Osteoblast (primary cell): ENCODE measurements at regions not wholly inside any gene's neighbourhood (a gene's known extent, or its start where the extent isn't known, plus 50 kb on each side); places are given as distances from the start of the nearest gene placed in this dataset.

ENCODE experiments used
- DNase-seq: peaks from one replicate; pipeline ENCODE4 v3.0.0; 2011; ENCODE audit warnings: low spot score, mixed read lengths; ENCODE audit not compliant: insufficient read length; ENCODE audit errors: missing footprints
- H2AFZ ChIP-seq: 2 replicates; pipeline ENCODE4 v1.6.0; 2011; ENCODE audit warnings: mild to moderate bottlenecking, low read length
- H3K27ac ChIP-seq: 2 replicates; pipeline ENCODE4 v1.5.1; 2011; ENCODE audit warnings: mild to moderate bottlenecking, low read depth, low read length, moderate library complexity
- H3K27me3 ChIP-seq: 2 replicates; pipeline ENCODE4 v1.6.0; 2012; ENCODE audit warnings: mild to moderate bottlenecking, control low read depth, inconsistent platforms, low read length, moderate library complexity; ENCODE audit not compliant: insufficient read depth
- H3K36me3 ChIP-seq: 2 replicates; pipeline ENCODE4 v1.5.1; 2011; ENCODE audit warnings: mild to moderate bottlenecking, low read length, control low read depth, moderate library complexity; ENCODE audit not compliant: insufficient read depth
- H3K4me1 ChIP-seq: 2 replicates; pipeline ENCODE4 v1.5.1; 2011; ENCODE audit warnings: mild to moderate bottlenecking, low read length, control low read depth, moderate library complexity; ENCODE audit not compliant: insufficient read depth
- H3K4me2 ChIP-seq: 2 replicates; pipeline ENCODE4 v1.6.0; 2011; ENCODE audit warnings: mild to moderate bottlenecking, low read length; ENCODE audit not compliant: insufficient read depth
- H3K4me3 ChIP-seq: fragments of 200-600 bp; sonication (generic); 3 replicates; pipeline ENCODE4 v1.5.1; 2012; ENCODE audit warnings: mild to moderate bottlenecking, low read length, inconsistent platforms; ENCODE audit not compliant: insufficient read depth
- H3K79me2 ChIP-seq: 2 replicates; pipeline ENCODE4 v1.6.0; 2012; ENCODE audit warnings: mild to moderate bottlenecking, low read length, control low read depth, inconsistent platforms; ENCODE audit not compliant: insufficient read depth
- H3K9me3 ChIP-seq: 2 replicates; pipeline ENCODE4 v1.5.1; 2011; ENCODE audit warnings: low read depth, low read length, control low read depth
- H4K20me1 ChIP-seq: 2 replicates; pipeline ENCODE4 v1.6.0; 2012; ENCODE audit warnings: mild to moderate bottlenecking, low read length, control low read depth; ENCODE audit not compliant: insufficient read depth
- TF ChIP-seq, protein P1 (sequence below): IDR thresholded peaks from 2 replicates; pipeline ENCODE4 v1.5.1; 2011; ENCODE audit warnings: mild to moderate bottlenecking, low read depth, low read length, moderate library complexity; ENCODE audit errors: extremely low read depth

DNA sequence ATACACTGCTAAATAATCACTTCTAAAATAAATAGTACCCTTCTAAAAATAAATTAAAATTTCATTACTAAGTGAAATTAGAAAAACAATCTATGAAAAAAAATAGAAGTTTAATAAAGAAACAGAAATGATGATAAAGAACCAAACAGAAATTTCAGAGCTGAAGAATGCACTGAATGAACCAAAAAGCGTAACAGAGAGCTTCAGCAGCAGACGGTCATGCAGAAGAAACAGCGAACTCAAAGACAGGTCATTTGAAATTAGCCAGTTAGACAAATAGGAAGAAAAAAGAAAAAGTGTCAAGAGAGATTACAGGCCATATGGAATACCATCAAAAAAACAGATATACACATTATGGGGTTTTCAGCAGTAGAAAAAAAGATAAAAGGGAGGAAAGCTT, 706.7 kb downstream of the TBC1D32 start:
- Histone ChIP-seq H3K4me1 (no peaks in the 10 kb centered on the region), H3K36me3 (no peaks in the 10 kb centered on the region), H3K4me2 (no peak overlapping the region), H2AFZ (no peak overlapping the region), H4K20me1 (no peaks in the 10 kb centered on the region), H3K79me2 (no peaks in the 10 kb centered on the region), H3K27me3 (no peaks in the 10 kb centered on the region), H3K9me3 (peaks cover 8% of the 10 kb centered on the region), H3K27ac (no peak overlapping the region), H3K4me3 (no peak overlapping the region)
- TF ChIP-seq, protein P1, sequence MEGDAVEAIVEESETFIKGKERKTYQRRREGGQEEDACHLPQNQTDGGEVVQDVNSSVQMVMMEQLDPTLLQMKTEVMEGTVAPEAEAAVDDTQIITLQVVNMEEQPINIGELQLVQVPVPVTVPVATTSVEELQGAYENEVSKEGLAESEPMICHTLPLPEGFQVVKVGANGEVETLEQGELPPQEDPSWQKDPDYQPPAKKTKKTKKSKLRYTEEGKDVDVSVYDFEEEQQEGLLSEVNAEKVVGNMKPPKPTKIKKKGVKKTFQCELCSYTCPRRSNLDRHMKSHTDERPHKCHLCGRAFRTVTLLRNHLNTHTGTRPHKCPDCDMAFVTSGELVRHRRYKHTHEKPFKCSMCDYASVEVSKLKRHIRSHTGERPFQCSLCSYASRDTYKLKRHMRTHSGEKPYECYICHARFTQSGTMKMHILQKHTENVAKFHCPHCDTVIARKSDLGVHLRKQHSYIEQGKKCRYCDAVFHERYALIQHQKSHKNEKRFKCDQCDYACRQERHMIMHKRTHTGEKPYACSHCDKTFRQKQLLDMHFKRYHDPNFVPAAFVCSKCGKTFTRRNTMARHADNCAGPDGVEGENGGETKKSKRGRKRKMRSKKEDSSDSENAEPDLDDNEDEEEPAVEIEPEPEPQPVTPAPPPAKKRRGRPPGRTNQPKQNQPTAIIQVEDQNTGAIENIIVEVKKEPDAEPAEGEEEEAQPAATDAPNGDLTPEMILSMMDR: no peak
- no peak for DNase-seq

DNA sequence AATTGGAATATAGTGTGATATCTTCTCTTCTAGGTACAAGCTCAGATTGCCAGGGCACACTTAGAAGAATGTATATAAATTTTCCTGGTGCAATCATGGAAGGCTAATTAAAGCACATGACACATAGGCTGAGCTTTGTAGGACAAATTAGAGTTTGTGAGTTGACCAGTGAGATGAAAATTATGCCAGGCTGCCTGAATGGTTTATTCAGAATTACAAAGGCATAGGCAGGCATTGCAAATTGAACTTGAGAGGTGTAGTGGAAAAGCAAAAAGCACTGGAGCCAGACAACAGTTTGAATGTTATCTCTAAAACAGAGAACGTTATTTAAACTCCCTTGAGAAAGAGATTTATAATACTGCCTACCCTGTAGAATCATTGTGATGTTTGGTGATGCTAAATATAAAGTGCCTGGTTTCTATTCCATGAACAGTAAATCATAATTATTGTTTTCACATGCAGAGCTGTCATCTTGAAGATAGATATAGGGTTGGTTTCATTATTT, 712.1 kb downstream of the TBC1D32 start:
- DNase-seq: no peak
- H2AFZ ChIP-seq: no peak overlapping the region
- H4K20me1 ChIP-seq: no peaks in the 10 kb centered on the region
- H3K36me3 ChIP-seq: no peaks in the 10 kb centered on the region
- no peaks in the 10 kb centered on the region for H3K4me1 ChIP-seq
- TF ChIP-seq, protein P1: no peak
- no peak overlapping the region for H3K4me2 ChIP-seq
- peaks cover 8% of the 10 kb centered on the region for H3K9me3 ChIP-seq
- no peaks in the 10 kb centered on the region for H3K79me2 ChIP-seq
- no peaks in the 10 kb centered on the region for H3K27me3 ChIP-seq
- no peak overlapping the region for H3K27ac ChIP-seq
- H3K4me3 ChIP-seq: no peak overlapping the region

DNA sequence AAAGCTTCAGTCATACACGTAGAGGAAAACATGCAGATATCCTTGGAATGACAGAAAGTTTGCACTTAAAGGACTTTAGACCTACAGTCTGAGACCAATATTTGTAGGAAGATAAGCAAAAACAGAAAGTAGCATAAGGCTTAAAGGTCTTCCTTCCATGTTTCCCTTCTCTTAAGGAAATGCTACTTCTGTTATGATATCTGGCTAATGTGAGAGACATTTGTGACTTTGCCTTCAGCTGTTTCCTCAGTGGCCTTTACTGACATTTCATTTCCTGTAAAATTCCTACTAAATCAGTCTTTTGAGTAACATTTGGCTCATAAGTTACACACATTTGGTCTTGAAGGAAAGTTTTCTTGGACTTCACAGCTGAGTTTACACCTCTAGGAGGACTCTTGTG, 713.4 kb downstream of the TBC1D32 start:
- Histone ChIP-seq H3K36me3 (no peaks in the 10 kb centered on the region), H3K27ac (no peak overlapping the region), H3K9me3 (no peaks in the 10 kb centered on the region), H3K4me3 (no peak overlapping the region), H3K79me2 (no peaks in the 10 kb centered on the region), H3K4me2 (no peak overlapping the region), H2AFZ (no peak overlapping the region), H4K20me1 (no peaks in the 10 kb centered on the region), H3K27me3 (no peaks in the 10 kb centered on the region), H3K4me1 (no peaks in the 10 kb centered on the region)
- TF ChIP-seq, protein P1: no peak
- no peak for DNase-seq

DNA sequence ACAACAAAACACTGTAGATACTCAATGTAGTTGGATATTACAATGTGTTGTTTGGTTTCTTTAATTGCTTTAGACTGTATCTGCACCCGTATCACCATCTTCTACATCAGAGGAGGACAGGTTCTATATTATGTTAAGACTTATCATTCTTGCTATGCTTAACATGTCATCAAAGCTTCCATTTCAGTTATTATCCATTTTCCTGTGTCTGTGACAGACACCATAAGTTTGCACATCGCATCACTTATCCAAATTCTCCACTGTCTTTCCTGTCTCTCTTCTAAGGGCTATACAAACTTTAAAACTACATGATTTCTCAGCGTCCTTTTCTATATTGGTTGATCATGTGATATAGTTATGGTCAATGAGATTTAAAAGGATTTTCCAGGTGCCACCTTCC, 719.0 kb downstream of the TBC1D32 start:
- DNase-seq: no peak
- Histone ChIP-seq H2AFZ (no peak overlapping the region), H3K36me3 (no peaks in the 10 kb centered on the region), H3K4me1 (no peaks in the 10 kb centered on the region), H3K4me3 (no peak overlapping the region), H3K79me2 (no peaks in the 10 kb centered on the region), H3K27me3 (no peaks in the 10 kb centered on the region), H3K4me2 (no peak overlapping the region), H3K9me3 (no peaks in the 10 kb centered on the region), H3K27ac (no peak overlapping the region), H4K20me1 (no peaks in the 10 kb centered on the region)
- TF ChIP-seq, protein P1: no peak
